ENCODE measurements at regions not wholly inside any gene's neighbourhood (a gene's known extent, or its start where the extent isn't known, plus 50 kb on each side); places are given as distances from the start of the nearest gene placed in this dataset.
"Not testable (repeated sequence)": the region's sequence is repeated elsewhere in the genome, so short reads cannot be mapped to it uniquely, and the experiment has no call there.

DNA sequence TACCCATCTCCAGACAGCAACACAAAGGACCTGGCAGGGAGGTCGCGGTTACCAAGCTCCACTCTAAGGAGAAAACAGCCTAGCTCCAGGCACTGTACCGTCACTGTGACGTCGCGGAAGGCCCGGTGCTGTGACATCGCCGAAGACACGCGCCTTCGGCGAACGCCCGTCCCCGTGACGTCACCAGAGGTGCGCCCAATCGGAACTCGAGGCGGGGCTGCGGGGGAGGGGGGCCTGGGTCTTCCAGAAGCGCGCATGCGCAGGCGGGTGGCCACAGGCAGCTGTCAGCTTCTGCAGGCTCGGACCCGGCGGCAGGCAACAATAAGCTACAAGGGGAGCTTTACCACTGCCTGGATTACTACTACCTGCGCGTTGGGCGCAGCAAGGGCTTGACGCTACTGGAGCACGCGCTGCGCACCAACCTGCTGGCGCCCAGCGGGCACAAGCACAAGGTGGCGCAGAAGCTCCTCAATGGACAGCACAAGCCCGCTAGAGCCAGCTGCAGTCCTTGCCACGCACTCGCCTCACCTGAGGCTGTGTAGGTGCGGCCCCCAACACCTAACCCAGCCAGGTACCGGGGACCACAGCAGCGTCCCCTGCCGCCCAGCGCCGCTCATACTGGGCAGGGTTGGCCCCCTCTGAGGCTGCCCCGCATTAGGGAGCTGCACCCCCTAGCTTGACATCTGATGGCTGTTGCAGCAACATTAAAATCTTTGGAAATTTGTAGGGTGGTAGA, 208.4 kb downstream of the TPST1 start:
- peak; percentile 28 for DNase-seq

GRCh38 chr7:66415659-66416265, 210.6 kb downstream of the TPST1 start:
- DNase-seq, result no peak

DNA sequence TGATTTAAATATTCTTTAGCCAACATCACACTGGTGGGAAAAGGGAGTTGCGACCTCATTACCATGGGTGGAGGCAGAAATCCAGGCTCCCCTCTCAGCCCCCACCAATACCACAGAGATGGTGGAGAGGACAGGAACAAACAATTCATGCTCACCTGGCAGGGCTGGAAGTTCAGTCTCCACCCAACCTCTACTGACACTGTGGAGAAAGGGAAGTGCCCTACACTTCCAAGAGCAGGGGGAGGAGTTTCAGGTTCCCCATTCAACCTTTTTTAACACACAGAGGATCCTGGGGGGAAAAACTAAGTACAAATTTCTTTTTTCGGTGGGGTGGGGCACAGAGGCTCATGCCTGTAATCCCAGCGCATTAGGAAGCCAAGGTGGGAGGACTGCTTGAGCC, 210.1 kb upstream of the KCTD7 start:
- no peak for DNase-seq

GRCh38 chr7:66419210-66419609, 209.5 kb upstream of the KCTD7 start:
- no peak for DNase-seq

DNA sequence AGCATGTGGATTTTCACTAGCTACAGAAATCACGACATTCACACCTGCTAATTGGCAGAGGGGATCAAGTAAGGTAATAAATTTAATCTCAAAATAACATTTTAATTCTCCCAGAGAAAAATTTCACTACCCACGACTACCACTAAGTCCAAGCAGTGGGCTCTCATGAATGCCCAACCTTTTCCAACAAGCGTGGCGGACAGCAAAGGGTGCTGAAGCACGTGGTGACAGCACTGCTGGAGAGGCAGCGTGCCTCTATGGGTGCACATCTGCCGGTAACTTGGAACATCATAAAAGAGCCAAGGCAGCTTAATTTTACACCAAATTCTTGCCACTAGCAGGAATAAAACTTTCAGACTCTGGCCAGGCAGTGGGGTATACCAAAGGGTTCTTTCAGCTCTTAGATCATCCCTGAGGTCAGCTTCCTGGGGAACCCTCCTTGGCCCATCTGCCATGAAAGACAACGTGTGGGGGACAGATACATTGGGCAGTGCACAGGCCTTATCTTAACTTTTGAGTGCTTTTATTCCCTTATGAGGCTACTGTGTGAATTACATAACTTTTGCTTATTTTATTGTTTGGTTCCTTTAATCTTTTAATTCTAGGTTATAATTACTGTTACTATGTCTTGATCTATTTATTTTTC, 206.7 kb upstream of the KCTD7 start:
- no peak for DNase-seq

- no peak for DNase-seq
These were observed 205.0 kb upstream of the KCTD7 start for GRCh38 chr7:66423729-66424128.

- DNase-seq, result no peak
These were observed 202.3 kb upstream of the KCTD7 start for GRCh38 chr7:66426332-66426731.

DNA sequence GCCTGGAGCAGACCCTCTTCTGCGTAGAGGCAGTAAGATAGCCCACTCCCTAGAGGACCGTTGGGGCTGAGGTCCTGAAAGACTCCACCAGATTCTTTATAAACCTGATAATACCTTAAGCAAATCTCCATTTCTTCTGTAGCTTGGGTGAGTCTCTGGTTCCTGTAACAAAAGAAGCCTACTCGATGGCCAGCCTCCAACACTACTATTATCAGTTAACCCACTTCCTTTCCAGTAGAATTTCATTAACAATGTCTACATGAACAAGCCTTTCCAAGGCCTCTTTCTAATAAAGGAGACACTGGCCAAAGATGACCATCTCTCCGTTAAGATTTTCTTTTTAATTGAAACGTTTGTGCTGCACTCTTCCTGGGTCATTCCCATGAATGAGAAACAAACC, 201.7 kb upstream of the KCTD7 start:
- no peak for DNase-seq

DNA sequence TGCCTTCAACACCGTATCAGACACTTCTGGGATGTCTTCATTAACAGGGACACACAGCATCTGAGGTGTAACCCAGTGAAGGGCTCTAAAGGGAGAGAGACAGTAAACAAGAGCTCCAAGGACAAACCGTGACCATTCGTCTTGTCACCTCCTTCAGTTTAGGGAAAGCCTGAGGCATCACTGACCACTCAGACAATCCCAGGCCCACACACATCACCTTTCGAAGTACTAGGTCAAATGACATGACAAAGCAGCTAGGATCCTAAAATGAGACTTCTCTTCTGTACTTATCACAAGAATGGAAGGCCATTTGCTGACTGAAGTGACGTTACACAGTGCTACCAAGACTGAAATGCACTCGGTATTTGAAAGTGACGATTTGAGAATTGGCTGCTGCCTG, 200.7 kb upstream of the KCTD7 start:
- DNase-seq, result no peak

- no peak for DNase-seq
These were observed 199.1 kb upstream of the KCTD7 start for GRCh38 chr7:66429498-66430163.

DNA sequence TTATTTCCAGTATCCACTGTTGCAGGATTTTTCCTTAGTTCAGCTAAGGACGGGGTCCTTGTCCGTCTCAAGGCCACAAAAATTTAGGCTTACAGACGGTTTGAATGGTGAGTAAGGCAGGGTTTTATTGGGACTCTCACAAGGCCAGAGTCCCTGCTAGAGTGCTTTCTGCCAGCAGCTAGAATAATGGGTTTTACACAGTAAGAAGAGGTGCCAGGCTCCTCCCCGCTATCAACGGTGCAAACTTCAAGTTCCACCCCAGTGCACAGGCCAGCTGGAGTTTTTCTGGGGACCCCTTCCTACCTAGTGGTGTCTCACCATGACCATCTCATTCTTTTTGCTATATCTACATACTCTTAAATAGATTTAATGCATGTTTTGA, 198.5 kb upstream of the KCTD7 start:
- DNase-seq, result no peak

GRCh38 chr7:66438703-66439405, 189.8 kb upstream of the KCTD7 start:
- not testable (repeated sequence) for DNase-seq

- no peak for DNase-seq
These were observed 186.3 kb upstream of the KCTD7 start for GRCh38 chr7:66442385-66442784.

DNA sequence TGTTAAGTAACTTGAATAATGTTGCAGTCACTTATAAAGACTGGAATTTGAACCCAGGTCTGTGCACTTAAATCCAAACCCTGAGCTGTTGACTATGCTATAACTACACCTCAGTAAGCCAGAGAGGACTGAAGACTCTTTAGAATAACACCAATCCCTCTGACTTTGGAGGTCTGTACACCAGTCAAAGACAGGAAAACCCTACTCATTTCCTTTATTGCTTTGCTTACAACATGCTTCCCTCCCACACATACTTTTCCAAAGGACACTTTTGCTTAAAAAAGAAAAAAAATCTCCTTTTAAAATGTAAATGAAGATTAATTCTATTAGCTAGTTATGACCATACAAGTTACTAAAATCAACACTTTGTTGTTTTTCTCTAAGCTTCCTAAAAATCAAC, 184.7 kb upstream of the KCTD7 start:
- DNase-seq, result no peak

- not testable (repeated sequence) for DNase-seq
These were observed 181.7 kb upstream of the KCTD7 start for GRCh38 chr7:66447007-66447406.

GRCh38 chr7:66450814-66451213, 177.9 kb upstream of the KCTD7 start:
- not testable (repeated sequence) for DNase-seq

GRCh38 chr7:66451713-66452112, 177.0 kb upstream of the KCTD7 start:
- DNase-seq, result not testable (repeated sequence)

GRCh38 chr7:66452165-66452564, 176.5 kb upstream of the KCTD7 start:
- no peak for DNase-seq

GRCh38 chr7:66453340-66453739, 175.3 kb upstream of the KCTD7 start:
- DNase-seq, result no peak

DNA sequence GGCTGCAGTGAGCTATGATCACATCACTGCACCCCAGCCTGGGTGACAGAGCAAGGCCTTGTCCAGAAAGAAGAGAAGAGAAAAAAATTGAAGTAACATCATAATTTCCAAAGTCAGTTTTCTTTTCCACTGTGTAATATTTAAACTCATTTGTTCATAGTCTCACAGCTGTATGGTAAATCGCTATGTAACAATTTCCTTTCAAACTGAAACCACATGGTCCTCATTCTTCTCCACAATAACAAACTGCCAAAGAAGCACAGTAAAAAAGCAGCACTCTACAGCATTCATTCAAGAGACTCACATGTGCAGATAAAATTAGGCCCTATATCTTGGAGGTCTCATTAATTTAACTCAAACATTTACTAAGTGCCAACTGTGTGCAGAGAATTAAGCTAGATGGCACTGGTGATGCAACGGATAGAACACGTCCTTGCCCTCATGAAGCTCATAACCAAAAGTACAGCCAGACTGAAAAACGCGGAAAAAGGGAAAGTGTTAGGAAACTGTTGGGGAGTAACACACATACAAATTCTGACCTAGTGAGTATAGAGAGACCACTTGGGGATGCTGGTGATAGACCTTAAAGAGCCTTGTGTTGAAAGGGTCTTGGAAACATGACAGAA, 174.0 kb upstream of the KCTD7 start:
- DNase-seq, result no peak

GRCh38 chr7:66455432-66455831, 173.2 kb upstream of the KCTD7 start:
- DNase-seq, result not testable (repeated sequence)

DNA sequence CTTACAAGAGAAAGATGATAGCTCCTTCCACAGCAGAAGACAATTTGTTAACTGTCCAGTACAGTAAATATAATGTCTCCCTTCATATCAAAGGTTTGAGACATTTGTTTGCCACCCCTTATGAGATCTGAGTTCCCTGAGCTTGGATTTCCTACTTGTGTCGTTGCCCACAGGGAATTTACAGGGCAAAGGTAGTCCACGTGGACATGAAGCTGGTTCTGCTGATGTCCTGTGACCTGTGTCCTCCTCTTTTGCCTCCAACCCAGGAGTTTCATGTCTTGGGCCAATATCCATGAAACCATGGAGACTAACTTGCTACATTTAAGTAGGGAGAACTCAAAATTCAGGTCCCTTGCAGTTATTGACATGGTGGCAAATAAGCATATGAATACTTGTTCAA, 172.2 kb upstream of the KCTD7 start:
- DNase-seq, result not testable (repeated sequence)

DNA sequence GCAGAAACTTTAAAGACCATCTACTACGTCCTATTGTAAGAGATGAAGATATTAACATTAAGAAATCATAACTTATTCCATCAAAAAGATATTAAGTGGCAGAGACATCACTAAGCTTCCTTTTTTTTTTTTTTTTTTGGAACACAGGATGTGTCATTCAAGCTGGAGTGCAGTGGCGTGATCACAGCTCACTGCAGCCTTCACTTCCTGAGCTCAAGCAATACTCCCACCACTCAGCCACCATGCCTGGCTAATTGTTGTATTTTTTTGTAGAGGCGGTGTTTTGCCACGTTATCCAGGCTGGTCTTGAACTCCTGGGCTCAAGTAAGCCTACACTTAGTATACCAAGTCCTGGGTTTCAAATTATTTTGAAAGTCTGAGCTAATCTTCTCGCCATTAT, 169.7 kb upstream of the KCTD7 start:
- not testable (repeated sequence) for DNase-seq
